ENCODE measurements at regions not wholly inside any gene's neighbourhood (a gene's known extent, or its start where the extent isn't known, plus 50 kb on each side); places are given as distances from the start of the nearest gene placed in this dataset.

GRCh38 chr15:93366387-93367100 lies 277.5 kb upstream of the RGMA start:
- Mint-ChIP-seq H3K4me1 (ENCODE audit: low read depth, unreplicated experiment) (peaks cover 10% of the 10 kb centered on the region), H3K36me3 (ENCODE audit: low read depth, unreplicated experiment) (no peaks in the 10 kb centered on the region), H3K4me3 (ENCODE audit: unreplicated experiment) (no peak overlapping the region), H3K27me3 (ENCODE audit: low read depth, unreplicated experiment) (peaks cover 3% of the 10 kb centered on the region), H3K9me3 (ENCODE audit: unreplicated experiment) (no peaks in the 10 kb centered on the region), H3K27ac (ENCODE audit: unreplicated experiment) (no peak overlapping the region)
- Histone ChIP-seq H2AFZ (ENCODE audit: low read depth, low read length) (no peak overlapping the region), H3K27me3 (ENCODE audit: insufficient read depth, low read length) (no peaks in the 10 kb centered on the region), H3K4me3 (ENCODE audit: insufficient read depth, low read depth, low read length) (no peak overlapping the region), H3K27ac (ENCODE audit: low read depth, low read length) (no peak overlapping the region), H3K36me3 (ENCODE audit: insufficient read depth, low read length) (no peaks in the 10 kb centered on the region), H3K4me1 (ENCODE audit: insufficient read depth, low read length) (no peaks in the 10 kb centered on the region), H3K9ac (ENCODE audit: low read length) (no peak overlapping the region), H3K4me2 (ENCODE audit: low read length) (no peak overlapping the region), H3K9me3 (ENCODE audit: insufficient read depth, low read depth, low read length) (no peaks in the 10 kb centered on the region), H3K79me2 (ENCODE audit: insufficient read depth, low read length) (no peaks in the 10 kb centered on the region), H4K20me1 (ENCODE audit: insufficient read depth, low read length) (no peaks in the 10 kb centered on the region)
- no peak for TF ChIP-seq CTCF (IDR thresholded peaks at IDR 0.05; ENCODE audit: insufficient read depth, low read depth, low read length)
- no peak for TF ChIP-seq EZH2 (IDR thresholded peaks at IDR 0.05; ENCODE audit: insufficient read depth, low read length)
- DNase-seq (ENCODE audit: low read depth) (no peak), FAIRE-seq (no peak)

GRCh38 chr15:93362821-93363220 lies 273.8 kb upstream of the RGMA start:
- no peak overlapping the region for H3K4me3 Mint-ChIP-seq (ENCODE audit: unreplicated experiment)
- no peak overlapping the region for H3K27ac Mint-ChIP-seq (ENCODE audit: unreplicated experiment)
- peaks cover 45% of the 10 kb centered on the region for H3K4me1 Mint-ChIP-seq (ENCODE audit: low read depth, unreplicated experiment)

More at GRCh38 chr15:93362821-93363220, 273.8 kb upstream of the RGMA start:
- H3K27me3 ChIP-seq (ENCODE audit: insufficient read depth, low read length), result no peaks in the 10 kb centered on the region
- no peak overlapping the region for H3K4me2 ChIP-seq (ENCODE audit: low read length)
- H3K9ac ChIP-seq (ENCODE audit: low read length), result no peak overlapping the region
- FAIRE-seq (no peak), DNase-seq (ENCODE audit: low read depth) (no peak)
- no peak overlapping the region for H3K4me3 ChIP-seq (ENCODE audit: insufficient read depth, low read depth, low read length)
- H3K9me3 ChIP-seq (ENCODE audit: insufficient read depth, low read depth, low read length), result no peaks in the 10 kb centered on the region
- no peaks in the 10 kb centered on the region for H3K79me2 ChIP-seq (ENCODE audit: insufficient read depth, low read length)
- no peaks in the 10 kb centered on the region for H3K36me3 ChIP-seq (ENCODE audit: insufficient read depth, low read length)
- Mint-ChIP-seq H3K9me3 (ENCODE audit: unreplicated experiment) (no peaks in the 10 kb centered on the region), H3K27me3 (ENCODE audit: low read depth, unreplicated experiment) (peaks cover 3% of the 10 kb centered on the region), H3K36me3 (ENCODE audit: low read depth, unreplicated experiment) (no peaks in the 10 kb centered on the region)
- no peak for TF ChIP-seq CTCF (IDR thresholded peaks at IDR 0.05; ENCODE audit: insufficient read depth, low read depth, low read length)
- no peak for TF ChIP-seq EZH2 (IDR thresholded peaks at IDR 0.05; ENCODE audit: insufficient read depth, low read length)
- no peaks in the 10 kb centered on the region for H4K20me1 ChIP-seq (ENCODE audit: insufficient read depth, low read length)
- H3K27ac ChIP-seq (ENCODE audit: low read depth, low read length), result no peak overlapping the region
- H3K4me1 ChIP-seq (ENCODE audit: insufficient read depth, low read length), result no peaks in the 10 kb centered on the region
- H2AFZ ChIP-seq (ENCODE audit: low read depth, low read length), result no peak overlapping the region
